ENCODE measurements at regions not wholly inside any gene's neighbourhood (a gene's known extent, or its start where the extent isn't known, plus 50 kb on each side); places are given as distances from the start of the nearest gene placed in this dataset.

- TF ChIP-seq GATA3 (IDR thresholded peaks at IDR 0.05; ENCODE audit: low read depth, low read length): no peak
- no peak for TF ChIP-seq GATA2 (IDR thresholded peaks at IDR 0.05; ENCODE audit: low read depth, low read length)
Measured at GRCh38 chr18:6650127-6650507, 79.4 kb upstream of the ARHGAP28 start.

GRCh38 chr18:6650747-6651146 lies 78.8 kb upstream of the ARHGAP28 start:
- no peak for TF ChIP-seq GATA3 (IDR thresholded peaks at IDR 0.05; ENCODE audit: low read depth, low read length)
- TF ChIP-seq GATA2 (IDR thresholded peaks at IDR 0.05; ENCODE audit: low read depth, low read length): no peak

- TF ChIP-seq GATA2 (IDR thresholded peaks at IDR 0.05; ENCODE audit: low read depth, low read length) (no peak), GATA3 (IDR thresholded peaks at IDR 0.05; ENCODE audit: low read depth, low read length) (no peak)
Measured at GRCh38 chr18:6652098-6652497, 77.4 kb upstream of the ARHGAP28 start.

- TF ChIP-seq GATA3 (IDR thresholded peaks at IDR 0.05; ENCODE audit: low read depth, low read length): no peak
- TF ChIP-seq GATA2 (IDR thresholded peaks at IDR 0.05; ENCODE audit: low read depth, low read length): no peak
Measured at GRCh38 chr18:6653880-6654279, 75.6 kb upstream of the ARHGAP28 start.

GRCh38 chr18:6659963-6660725 lies 69.4 kb upstream of the ARHGAP28 start:
- TF ChIP-seq GATA2 (IDR thresholded peaks at IDR 0.05; ENCODE audit: low read depth, low read length) (no peak), GATA3 (IDR thresholded peaks at IDR 0.05; ENCODE audit: low read depth, low read length) (no peak)

- no peak for TF ChIP-seq GATA2 (IDR thresholded peaks at IDR 0.05; ENCODE audit: low read depth, low read length)
- no peak for TF ChIP-seq GATA3 (IDR thresholded peaks at IDR 0.05; ENCODE audit: low read depth, low read length)
Measured at GRCh38 chr18:6661692-6662415, 67.7 kb upstream of the ARHGAP28 start.

GRCh38 chr18:6666012-6666685 lies 63.4 kb upstream of the ARHGAP28 start:
- TF ChIP-seq GATA2 (IDR thresholded peaks at IDR 0.05; ENCODE audit: low read depth, low read length) (no peak), GATA3 (IDR thresholded peaks at IDR 0.05; ENCODE audit: low read depth, low read length) (0 out of 2 replicates have a peak, but pooled peaks have one; percentile 42)

- TF ChIP-seq GATA3 (IDR thresholded peaks at IDR 0.05; ENCODE audit: low read depth, low read length): no peak
- TF ChIP-seq GATA2 (IDR thresholded peaks at IDR 0.05; ENCODE audit: low read depth, low read length): no peak
Measured at GRCh38 chr18:6668836-6669235, 60.7 kb upstream of the ARHGAP28 start.

GRCh38 chr18:6672821-6673308 lies 56.7 kb upstream of the ARHGAP28 start:
- TF ChIP-seq GATA3 (IDR thresholded peaks at IDR 0.05; ENCODE audit: low read depth, low read length): peak; percentile 50
- peak; percentile 45; the same call in 1 of the 2 replicates for TF ChIP-seq GATA2 (IDR thresholded peaks at IDR 0.05; ENCODE audit: low read depth, low read length)

- no peak for TF ChIP-seq GATA3 (IDR thresholded peaks at IDR 0.05; ENCODE audit: low read depth, low read length)
- TF ChIP-seq GATA2 (IDR thresholded peaks at IDR 0.05; ENCODE audit: low read depth, low read length): no peak
Measured at GRCh38 chr18:6677086-6677485, 52.4 kb upstream of the ARHGAP28 start.

GRCh38 chr18:6679201-6679600 lies 50.3 kb upstream of the ARHGAP28 start:
- TF ChIP-seq GATA2 (IDR thresholded peaks at IDR 0.05; ENCODE audit: low read depth, low read length) (no peak), GATA3 (IDR thresholded peaks at IDR 0.05; ENCODE audit: low read depth, low read length) (no peak)
